ENCODE measurements at regions not wholly inside any gene's neighbourhood (a gene's known extent, or its start where the extent isn't known, plus 50 kb on each side); places are given as distances from the start of the nearest gene placed in this dataset.
"Not testable (repeated sequence)": the region's sequence is repeated elsewhere in the genome, so short reads cannot be mapped to it uniquely, and the experiment has no call there.

DNA sequence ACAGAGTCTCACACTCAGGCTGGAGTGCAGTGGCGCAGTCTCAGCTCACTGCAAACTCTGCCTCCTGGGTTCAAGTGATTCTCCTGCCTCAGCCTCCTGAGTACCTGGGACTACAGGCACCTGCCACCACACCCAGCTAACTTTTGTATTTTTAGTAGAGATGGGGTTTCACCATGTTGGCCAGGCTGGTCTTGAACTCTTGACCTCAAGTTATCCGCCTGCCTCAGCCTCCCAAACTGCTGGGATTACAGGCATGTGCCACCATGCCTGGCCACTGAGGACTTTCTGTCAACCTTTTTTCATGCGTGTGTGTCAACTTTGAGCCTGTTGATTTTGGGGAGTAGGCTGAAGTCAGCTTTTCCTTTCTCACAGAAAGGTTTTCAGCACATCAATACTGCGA, 75.5 kb downstream of the ACKR3 start:
- not testable (repeated sequence) for TF ChIP-seq LEF1 (IDR thresholded peaks at IDR 0.05; ENCODE audit: borderline replicate concordance); HDGF (IDR thresholded peaks at IDR 0.05; ENCODE audit: borderline replicate concordance); NFRKB (IDR thresholded peaks at IDR 0.05); SP1 (IDR thresholded peaks at IDR 0.05); ZNF384 (IDR thresholded peaks at IDR 0.05); SUZ12 (IDR thresholded peaks at IDR 0.05)

All from HEK293T (cell line).